HCT116 (cell line): ENCODE measurements at regions not wholly inside any gene's neighbourhood (a gene's known extent, or its start where the extent isn't known, plus 50 kb on each side); places are given as distances from the start of the nearest gene placed in this dataset.

Source experiments
- CTCF ChIP-seq, 3 experiments: fragments of 200-600 bp in 1 of 3; sonication (generic) in 1 of 3; IDR thresholded peaks in 2 of 3; conservative IDR thresholded peaks in 1 of 3; 2 replicates each; pipeline ENCODE4 v1.5.1; 2012 to 2017; ENCODE audit warnings: low read depth in 2 of 3, low read length in 2 of 3, antibody characterized with exemption in 1 of 3, borderline replicate concordance in 1 of 3, control low read depth in 1 of 3, mild to moderate bottlenecking in 1 of 3, mixed read lengths in 1 of 3, mixed run types in 1 of 3, moderate library complexity in 1 of 3; ENCODE audit not compliant: insufficient read depth in 1 of 3
- FOSL1 ChIP-seq: IDR thresholded peaks from 2 replicates; pipeline ENCODE4 v1.6.1; 2012; ENCODE audit warnings: low read depth
- POLR2A ChIP-seq: IDR thresholded peaks from 2 replicates; pipeline ENCODE4 v1.7.0; 2011; ENCODE audit warnings: borderline replicate concordance; ENCODE audit not compliant: insufficient read depth, insufficient read length; ENCODE audit errors: extremely low read depth
- POLR2AphosphoS5 ChIP-seq: IDR thresholded peaks from 2 replicates; pipeline ENCODE4 v1.6.1; 2011; ENCODE audit warnings: mild to moderate bottlenecking, low read depth, low read length, moderate library complexity
- REST ChIP-seq: IDR thresholded peaks from 2 replicates; pipeline ENCODE4 v1.6.1; 2012; ENCODE audit warnings: low read depth

GRCh38 chr13:99869830-99870229, 101.7 kb downstream of the ZIC5 start:
- TF ChIP-seq CTCF (IDR thresholded peaks at IDR 0.05 in 2 of 3, conservative IDR thresholded peaks at IDR 0.05 in 1 of 3; ENCODE audit: borderline replicate concordance in 1 of 3, insufficient read depth in 1 of 3, low read depth in 2 of 3, low read length in 2 of 3) (no peak), POLR2AphosphoS5 (no peak), FOSL1 (no peak), POLR2A (no peak), REST (no peak)
